Neuronal stem cell (in vitro differentiated cells): ENCODE measurements at regions not wholly inside any gene's neighbourhood (a gene's known extent, or its start where the extent isn't known, plus 50 kb on each side); places are given as distances from the start of the nearest gene placed in this dataset.
"Not testable (repeated sequence)": the region's sequence is repeated elsewhere in the genome, so short reads cannot be mapped to it uniquely, and the experiment has no call there.

Source experiments
- DNase-seq: peaks from one replicate; pipeline ENCODE4 v3.0.0-alpha.2; 2013; ENCODE audit warnings: low spot score
- H2AFZ ChIP-seq: one replicate; pipeline ENCODE4 v1.6.1; 2013; ENCODE audit warnings: mild to moderate bottlenecking, low read length, inconsistent platforms
- H2AK5ac ChIP-seq: 2 replicates; pipeline ENCODE4 v1.6.1; 2013; ENCODE audit warnings: low read depth, mild to moderate bottlenecking, inconsistent platforms, low read length, moderate library complexity, mixed read lengths
- H2BK120ac ChIP-seq: 2 replicates; pipeline ENCODE4 v1.6.1; 2013; ENCODE audit warnings: low read depth, mild to moderate bottlenecking, inconsistent platforms, low read length, moderate library complexity, mixed read lengths
- H2BK12ac ChIP-seq: one replicate; pipeline ENCODE4 v1.6.1; 2013; ENCODE audit warnings: low read length, inconsistent platforms
- H2BK15ac ChIP-seq: 2 replicates; pipeline ENCODE4 v1.6.1; 2013; ENCODE audit warnings: mild to moderate bottlenecking, low read length, inconsistent platforms, mixed read lengths
- H2BK5ac ChIP-seq: one replicate; pipeline ENCODE4 v1.6.1; 2013; ENCODE audit warnings: inconsistent platforms, mild to moderate bottlenecking, low read length, moderate library complexity
- H3K14ac ChIP-seq: one replicate; pipeline ENCODE4 v1.6.1; 2013; ENCODE audit warnings: low read length, inconsistent platforms
- H3K18ac ChIP-seq: 2 replicates; pipeline ENCODE4 v1.6.1; 2013; ENCODE audit warnings: low read length, inconsistent platforms
- H3K23ac ChIP-seq: 2 replicates; pipeline ENCODE4 v1.6.1; 2013; ENCODE audit warnings: low read depth, mild to moderate bottlenecking, mixed read lengths, low read length, inconsistent platforms; ENCODE audit not compliant: poor library complexity
- H3K27ac ChIP-seq: replicated peaks from 3 replicates; pipeline ENCODE4 v1.5.1; 2013; ENCODE audit warnings: low read length, inconsistent platforms
- H3K27me3 ChIP-seq, 3 experiments: 2 replicates each; pipeline ENCODE4 v1.6.1; 2013; ENCODE audit warnings: low read length in 3 of 3, mild to moderate bottlenecking in 2 of 3, inconsistent platforms in 1 of 3, low read depth in 1 of 3, mixed read lengths in 1 of 3, moderate library complexity in 1 of 3; ENCODE audit not compliant: control insufficient read depth in 3 of 3, insufficient read depth in 3 of 3
- H3K36me3 ChIP-seq, 2 donors: replicated peaks in 1 of 2; 2 replicates each; pipeline ENCODE4 v1.6.1; 2013; ENCODE audit warnings: low read length in 2 of 2; ENCODE audit not compliant: control insufficient read depth in 2 of 2, insufficient read depth in 2 of 2
- H3K4ac ChIP-seq: 2 replicates; pipeline ENCODE4 v1.6.1; 2013; ENCODE audit warnings: inconsistent platforms, mild to moderate bottlenecking, low read length, moderate library complexity
- H3K4me1 ChIP-seq, 2 donors: 1 replicate in 1 of 2; 2 replicates in 1 of 2; pipeline ENCODE4 v1.6.1; 2013; ENCODE audit warnings: low read length in 2 of 2, low read depth in 1 of 2; ENCODE audit not compliant: control insufficient read depth in 2 of 2, insufficient read depth in 1 of 2
- H3K4me2 ChIP-seq: one replicate; pipeline ENCODE4 v1.6.1; 2013; ENCODE audit warnings: mild to moderate bottlenecking, low read length, inconsistent platforms; ENCODE audit not compliant: insufficient read depth, poor library complexity, severe bottlenecking
- H3K4me3 ChIP-seq, 2 donors: 2 replicates each; pipeline ENCODE4 v1.5.1; 2013; ENCODE audit warnings: low read length in 2 of 2, mild to moderate bottlenecking in 2 of 2, inconsistent platforms in 1 of 2, moderate library complexity in 1 of 2
- H3K79me1 ChIP-seq: one replicate; pipeline ENCODE4 v1.6.1; 2013; ENCODE audit warnings: low read depth, mild to moderate bottlenecking, inconsistent platforms, low read length, moderate library complexity
- H3K9ac ChIP-seq: one replicate; pipeline ENCODE4 v1.6.1; 2013; ENCODE audit warnings: mild to moderate bottlenecking, low read depth, low read length, inconsistent platforms; ENCODE audit not compliant: poor library complexity
- H3K9me3 ChIP-seq, 2 donors: replicated peaks in 1 of 2; 2 replicates each; pipeline versions ENCODE3 to v1.6.1; 2013; ENCODE audit warnings: low read length in 2 of 2, mild to moderate bottlenecking in 2 of 2, inconsistent platforms in 1 of 2, low read depth in 1 of 2, mixed read lengths in 1 of 2, moderate library complexity in 1 of 2; ENCODE audit not compliant: control insufficient read depth in 2 of 2, insufficient read depth in 1 of 2
- H4K8ac ChIP-seq: one replicate; pipeline ENCODE4 v1.6.1; 2013; ENCODE audit warnings: low read depth, mild to moderate bottlenecking, inconsistent platforms, low read length, moderate library complexity
- H4K91ac ChIP-seq: one replicate; pipeline ENCODE4 v1.6.1; 2013; ENCODE audit warnings: low read length, low read depth, mild to moderate bottlenecking, inconsistent platforms; ENCODE audit not compliant: poor library complexity
- WGBS, 2 donors: extraction: QIAGEN DNeasy Blood & Tissue Kit; methylation state at CpG; one replicate each; pipeline ENCODE4 v1.1.7; 2013; ENCODE audit warnings: missing lambda C conversion rate in 2 of 2, mixed read lengths in 1 of 2; ENCODE audit not compliant: insufficient read length in 2 of 2, insufficient replicate concordance in 1 of 2; ENCODE audit errors: extremely low coverage in 2 of 2; 5-methylcytosine and 5-hydroxymethylcytosine counted together

DNA sequence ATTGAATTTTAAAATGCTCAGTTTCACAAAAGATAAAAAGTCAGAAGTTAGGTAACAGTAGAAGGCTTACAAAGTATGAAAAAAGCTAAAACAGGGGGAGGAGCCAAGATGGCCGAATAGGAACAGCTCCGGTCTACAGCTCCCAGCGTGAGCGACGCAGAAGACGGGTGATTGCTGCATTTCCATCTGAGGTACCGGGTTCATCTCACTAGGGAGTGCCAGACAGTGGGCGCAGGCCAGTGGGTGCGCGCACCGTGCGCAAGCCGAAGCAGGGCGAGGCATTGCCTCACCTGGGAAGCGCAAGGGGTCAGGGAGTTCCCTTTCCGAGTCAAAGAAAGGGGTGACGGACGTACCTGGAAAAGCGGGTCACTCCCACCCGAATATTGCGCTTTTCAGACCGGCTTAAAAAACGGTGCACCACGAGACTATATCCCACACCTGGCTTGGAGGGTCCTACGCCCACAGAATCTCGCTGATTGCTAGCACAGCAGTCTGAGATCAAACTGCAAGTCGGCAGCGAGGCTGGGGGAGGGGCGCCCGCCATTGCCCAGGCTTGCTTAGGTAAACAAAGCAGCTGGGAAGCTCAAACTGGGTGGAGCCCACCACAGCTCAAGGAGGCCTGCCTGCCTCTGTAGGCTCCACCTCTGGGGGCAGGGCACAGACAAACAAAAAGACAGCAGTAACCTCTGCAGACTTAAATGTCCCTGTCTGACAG is 420.6 kb downstream of the ZFHX3 start:
- not testable (repeated sequence) for H3K27me3 ChIP-seq, H3K23ac ChIP-seq, H2AK5ac ChIP-seq, H2BK12ac ChIP-seq, DNase-seq, H4K91ac ChIP-seq, H2BK15ac ChIP-seq, H3K14ac ChIP-seq, H3K9me3 ChIP-seq, H2BK5ac ChIP-seq, H3K79me1 ChIP-seq, H3K4me1 ChIP-seq, H3K9ac ChIP-seq, H2BK120ac ChIP-seq, H3K4me2 ChIP-seq, H3K27ac ChIP-seq, H3K18ac ChIP-seq, H3K4ac ChIP-seq, H3K36me3 ChIP-seq, H4K8ac ChIP-seq
- no CpG with 5 or more reads among the region's 30 CpGs for WGBS, 2 donors
- H3K4me3 ChIP-seq = peak overlapping the region; percentile 50 to 66
- H2AFZ ChIP-seq = peak overlapping the region; percentile 77

DNA sequence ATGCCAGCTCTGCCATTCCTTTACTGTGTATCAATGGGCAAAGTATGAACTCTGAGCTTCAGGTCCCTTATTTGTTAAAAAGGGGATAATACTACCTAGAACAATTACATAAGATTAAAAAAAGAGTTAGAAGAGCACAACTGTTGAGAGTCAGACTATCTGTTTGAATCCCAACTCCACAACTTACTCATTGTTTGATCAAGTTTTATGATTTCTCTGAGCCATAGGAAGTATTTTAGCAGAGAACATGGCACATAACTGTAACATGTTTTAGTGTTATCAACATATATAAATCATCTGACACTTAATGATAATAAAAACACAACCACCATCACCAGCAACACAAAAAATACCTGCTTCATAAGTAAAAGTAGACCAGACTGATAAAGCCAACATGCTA is 421.3 kb downstream of the ZFHX3 start:
- H2BK120ac ChIP-seq = no peak overlapping the region
- no peak overlapping the region for H4K8ac ChIP-seq
- H2AFZ ChIP-seq = peak overlapping the region; percentile 77
- no peak overlapping the region for H2AK5ac ChIP-seq
- no peak overlapping the region for H3K14ac ChIP-seq
- H2BK5ac ChIP-seq = no peak overlapping the region
- no peak overlapping the region for H4K91ac ChIP-seq
- peaks cover 3% of the 10 kb centered on the region in 2 donors for H3K9me3 ChIP-seq
- no peak overlapping the region for H3K23ac ChIP-seq
- peak overlapping the region in 1 of 2 donors; percentile 50 for H3K4me3 ChIP-seq
- H3K4me2 ChIP-seq = no peak overlapping the region
- H3K18ac ChIP-seq = no peak overlapping the region
- no peak overlapping the region for H3K4ac ChIP-seq
- no peaks in the 10 kb centered on the region for H3K79me1 ChIP-seq
- no peak overlapping the region for H2BK15ac ChIP-seq
- no peaks in the 10 kb centered on the region for H3K4me1 ChIP-seq
- DNase-seq = no peak
- H2BK12ac ChIP-seq = no peak overlapping the region
- no peak overlapping the region for H3K9ac ChIP-seq
- no peak overlapping the region for H3K27ac ChIP-seq
- no peaks in the 10 kb centered on the region for H3K27me3 ChIP-seq
- H3K36me3 ChIP-seq = no peaks in the 10 kb centered on the region

DNA sequence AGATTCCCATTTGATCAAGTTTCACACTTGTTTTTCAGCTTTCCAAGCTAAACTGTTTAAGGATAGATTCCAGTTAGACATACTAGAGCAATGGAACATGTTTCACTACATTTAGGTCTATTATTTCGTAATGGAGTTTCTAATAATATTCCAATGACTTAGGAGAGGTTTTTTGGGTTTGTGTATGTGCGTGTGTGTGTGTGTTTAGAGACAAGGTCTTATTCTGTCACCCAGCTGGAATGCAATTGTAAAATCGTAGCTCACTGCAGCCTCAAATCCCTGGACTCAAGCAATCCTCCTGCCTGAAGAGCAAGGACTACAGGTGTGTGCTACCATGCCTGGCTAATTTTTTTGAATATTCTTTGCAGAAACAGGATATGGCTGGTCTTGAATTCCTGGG is 426.3 kb downstream of the ZFHX3 start:
- H3K27ac ChIP-seq = no peak overlapping the region
- H3K4me1 ChIP-seq = no peaks in the 10 kb centered on the region
- WGBS, 2 donors = no CpG with 5 or more reads among the region's 3 CpGs

GRCh38 chr16:72620853-72621252 is 427.1 kb downstream of the ZFHX3 start:
- H3K9ac ChIP-seq = no peak overlapping the region
- H2BK12ac ChIP-seq = no peak overlapping the region
- no peak overlapping the region for H3K27ac ChIP-seq
- H3K36me3 ChIP-seq = no peaks in the 10 kb centered on the region
- H2AK5ac ChIP-seq = no peak overlapping the region
- no peak overlapping the region for H3K4ac ChIP-seq
- H2BK5ac ChIP-seq = no peak overlapping the region
- H3K9me3 ChIP-seq = peaks cover 3 to 16% of the 10 kb centered on the region in 2 donors
- WGBS, 2 donors = no CpG with 5 or more reads among the region's 2 CpGs
- no peak overlapping the region for H3K18ac ChIP-seq
- no peak overlapping the region for H2BK15ac ChIP-seq
- H3K27me3 ChIP-seq = no peaks in the 10 kb centered on the region
- H4K91ac ChIP-seq = no peak overlapping the region
- no peak overlapping the region for H3K23ac ChIP-seq
- no peak overlapping the region for H3K14ac ChIP-seq
- no peak for DNase-seq
- H3K4me3 ChIP-seq = no peak overlapping the region
- no peaks in the 10 kb centered on the region for H3K79me1 ChIP-seq
- H3K4me2 ChIP-seq = no peak overlapping the region
- no peak overlapping the region for H4K8ac ChIP-seq
- no peak overlapping the region for H2BK120ac ChIP-seq
- no peaks in the 10 kb centered on the region for H3K4me1 ChIP-seq
- H2AFZ ChIP-seq = no peak overlapping the region

More for the DNA sequence above, 426.3 kb downstream of the ZFHX3 start:
- Histone ChIP-seq H2AK5ac (no peak overlapping the region), H4K91ac (no peak overlapping the region), H3K4me3 (no peak overlapping the region), H2BK12ac (no peak overlapping the region), H3K4ac (no peak overlapping the region), H4K8ac (no peak overlapping the region), H3K27me3 (no peaks in the 10 kb centered on the region), H2BK5ac (no peak overlapping the region), H3K14ac (no peak overlapping the region), H2AFZ (no peak overlapping the region), H3K18ac (no peak overlapping the region), H2BK15ac (no peak overlapping the region), H3K79me1 (no peaks in the 10 kb centered on the region), H3K23ac (no peak overlapping the region), H2BK120ac (no peak overlapping the region), H3K4me2 (no peak overlapping the region), H3K36me3 (no peaks in the 10 kb centered on the region), H3K9me3 (peaks cover 3 to 13% of the 10 kb centered on the region in 2 donors), H3K9ac (no peak overlapping the region)
- DNase-seq = no peak
